Urothelium cell line (cell line): ENCODE measurements at regions not wholly inside any gene's neighbourhood (a gene's known extent, or its start where the extent isn't known, plus 50 kb on each side); places are given as distances from the start of the nearest gene placed in this dataset.
"Not testable (repeated sequence)": the region's sequence is repeated elsewhere in the genome, so short reads cannot be mapped to it uniquely, and the experiment has no call there.

Source experiments
- DNase-seq: peaks from one replicate; pipeline ENCODE4 v3.0.0; 2011; ENCODE audit warnings: low spot score, mixed read lengths
- FAIRE-seq: peaks from 2 replicates; lab custom pipeline; 2011; peaks lifted over from hg19 to GRCh38; lab: Jason Lieb, UNC

- DNase-seq (no peak), FAIRE-seq (no peak)
Measured at GRCh38 chr2:138066139-138066806, 102.0 kb downstream of the HNMT start.

GRCh38 chr2:138066841-138067240 is 102.6 kb downstream of the HNMT start:
- FAIRE-seq (no peak), DNase-seq (no peak)

- not testable (repeated sequence) for FAIRE-seq, DNase-seq
Measured at GRCh38 chr2:138068669-138069068, 104.4 kb downstream of the HNMT start.

- FAIRE-seq, DNase-seq: not testable (repeated sequence)
Measured at GRCh38 chr2:138071042-138071719, 106.9 kb downstream of the HNMT start.

- peak; percentile 55 for FAIRE-seq
- peak; percentile 85 for DNase-seq
Measured at GRCh38 chr2:138071720-138072719, 107.7 kb downstream of the HNMT start.

DNA sequence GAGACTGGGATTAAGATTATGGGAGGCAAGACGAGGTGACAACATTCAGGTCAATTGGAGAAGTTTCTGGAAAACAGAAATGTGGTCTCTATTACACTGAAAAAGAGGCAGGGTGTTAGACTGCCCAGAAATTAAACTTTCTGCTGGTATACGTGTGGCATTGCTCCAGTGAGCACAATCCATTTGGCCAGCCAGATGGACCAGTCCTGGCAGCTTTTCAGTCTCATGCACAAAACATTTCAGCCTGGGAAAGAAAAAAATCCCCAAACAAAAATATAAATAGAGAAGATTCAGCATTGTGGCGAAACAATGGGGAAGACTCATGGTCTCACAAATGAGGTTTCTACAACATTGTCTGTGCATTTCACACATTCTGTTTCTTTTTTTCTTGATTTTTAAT is 113.9 kb downstream of the HNMT start:
- DNase-seq (no peak), FAIRE-seq (no peak)

DNA sequence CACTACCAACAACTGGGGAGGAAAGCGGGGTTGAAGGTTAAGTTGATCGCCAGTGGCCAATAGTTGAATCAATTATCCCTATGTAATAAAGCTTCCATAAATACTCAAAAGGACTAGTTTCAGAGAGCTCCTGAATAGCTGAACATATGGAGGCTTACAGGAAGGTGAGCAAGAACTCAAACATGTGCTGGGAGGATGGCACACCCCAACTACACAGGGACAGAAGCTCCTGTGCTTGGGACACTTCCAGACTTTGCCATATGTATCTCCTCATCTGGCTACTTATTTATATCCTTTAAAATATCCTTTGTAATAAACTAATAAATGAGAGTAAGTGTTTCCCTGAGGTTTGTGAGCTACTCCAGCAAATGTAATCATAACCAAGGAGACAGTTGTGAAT is 115.7 kb downstream of the HNMT start:
- no peak for DNase-seq
- no peak for FAIRE-seq

GRCh38 chr2:138081225-138082073 is 117.2 kb downstream of the HNMT start:
- FAIRE-seq (no peak), DNase-seq (no peak)

GRCh38 chr2:138084206-138084605 is 119.9 kb downstream of the HNMT start:
- DNase-seq (no peak), FAIRE-seq (no peak)

- not testable (repeated sequence) for FAIRE-seq, DNase-seq
Measured at GRCh38 chr2:138085441-138085840, 121.2 kb downstream of the HNMT start.

- DNase-seq (peak; percentile 36), FAIRE-seq (no peak)
Measured at GRCh38 chr2:138086576-138086975, 122.3 kb downstream of the HNMT start.

GRCh38 chr2:138087751-138088593 is 123.7 kb downstream of the HNMT start:
- DNase-seq, result no peak
- no peak for FAIRE-seq

GRCh38 chr2:138090330-138090729 is 126.1 kb downstream of the HNMT start:
- FAIRE-seq (no peak), DNase-seq (no peak)

GRCh38 chr2:138093455-138093854 is 129.2 kb downstream of the HNMT start:
- no peak for FAIRE-seq
- DNase-seq, result no peak

DNA sequence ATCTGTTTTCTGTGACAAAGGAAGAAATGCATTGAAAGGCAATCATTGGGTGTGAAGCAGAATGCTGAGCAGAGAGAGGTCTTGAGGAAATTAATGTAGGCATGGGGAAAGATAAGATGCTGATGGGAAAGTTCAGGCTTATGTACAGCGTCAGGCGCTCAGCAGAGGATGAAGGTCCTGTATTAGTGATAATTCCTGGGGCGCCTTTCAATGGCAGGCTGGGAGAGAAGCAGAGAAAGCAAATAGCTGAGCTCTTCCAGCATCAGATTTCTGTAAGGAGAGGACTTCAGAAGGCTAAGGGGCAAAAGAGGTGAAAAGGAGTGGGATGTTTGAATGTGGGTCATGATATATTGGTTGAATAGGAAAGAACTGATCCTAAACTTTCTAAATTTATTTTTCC is 129.8 kb downstream of the HNMT start:
- FAIRE-seq (no peak), DNase-seq (no peak)

- FAIRE-seq, result no peak
- DNase-seq, result no peak
Measured at GRCh38 chr2:138095336-138095735, 131.1 kb downstream of the HNMT start.

GRCh38 chr2:138099288-138099687 is 135.0 kb downstream of the HNMT start:
- not testable (repeated sequence) for DNase-seq, FAIRE-seq

GRCh38 chr2:138101718-138102117 is 137.4 kb downstream of the HNMT start:
- DNase-seq (no peak), FAIRE-seq (no peak)

GRCh38 chr2:138102664-138103063 is 138.4 kb downstream of the HNMT start:
- DNase-seq (no peak), FAIRE-seq (no peak)
